Mononuclear cell (primary cell): ENCODE measurements at regions not wholly inside any gene's neighbourhood (a gene's known extent, or its start where the extent isn't known, plus 50 kb on each side); places are given as distances from the start of the nearest gene placed in this dataset.

ENCODE experiments used
- H3K27me3 ChIP-seq: 2 replicates; pipeline ENCODE4 v1.6.0; 2011; ENCODE audit warnings: low read length, control low read depth; ENCODE audit not compliant: insufficient read depth
- H3K4me1 ChIP-seq: 2 replicates; pipeline ENCODE4 v1.5.1; 2011; ENCODE audit warnings: mild to moderate bottlenecking, low read length, control low read depth; ENCODE audit not compliant: insufficient read depth
- H3K4me3 ChIP-seq: 2 replicates; pipeline ENCODE4 v1.5.1; 2011; ENCODE audit warnings: mild to moderate bottlenecking, low read length, moderate library complexity
- H3K9me3 ChIP-seq: 2 replicates; pipeline ENCODE4 v1.5.1; 2011; ENCODE audit warnings: low read depth, mild to moderate bottlenecking, control low read depth, low read length

- Histone ChIP-seq H3K4me1 (no peaks in the 10 kb centered on the region), H3K9me3 (no peaks in the 10 kb centered on the region), H3K4me3 (no peak overlapping the region), H3K27me3 (no peaks in the 10 kb centered on the region)
These were observed 922.8 kb downstream of the QKI start for GRCh38 chr6:164337024-164337924.

- H3K4me1 ChIP-seq: no peaks in the 10 kb centered on the region
- H3K4me3 ChIP-seq: no peak overlapping the region
- H3K27me3 ChIP-seq: no peaks in the 10 kb centered on the region
- no peaks in the 10 kb centered on the region for H3K9me3 ChIP-seq
These were observed 921.9 kb downstream of the QKI start for GRCh38 chr6:164336455-164336854.

- Histone ChIP-seq H3K4me1 (no peaks in the 10 kb centered on the region), H3K27me3 (no peaks in the 10 kb centered on the region), H3K4me3 (no peak overlapping the region), H3K9me3 (no peaks in the 10 kb centered on the region)
These were observed 916.5 kb downstream of the QKI start for GRCh38 chr6:164331026-164331425.

GRCh38 chr6:164325168-164325567 lies 910.6 kb downstream of the QKI start:
- Histone ChIP-seq H3K4me3 (no peak overlapping the region), H3K27me3 (no peaks in the 10 kb centered on the region), H3K4me1 (no peaks in the 10 kb centered on the region), H3K9me3 (no peaks in the 10 kb centered on the region)

- no peaks in the 10 kb centered on the region for H3K9me3 ChIP-seq
- no peaks in the 10 kb centered on the region for H3K4me1 ChIP-seq
- no peaks in the 10 kb centered on the region for H3K27me3 ChIP-seq
- H3K4me3 ChIP-seq: no peak overlapping the region
These were observed 908.0 kb downstream of the QKI start for GRCh38 chr6:164322533-164322932.

GRCh38 chr6:164321297-164321696 lies 906.8 kb downstream of the QKI start:
- H3K4me1 ChIP-seq: no peaks in the 10 kb centered on the region
- H3K27me3 ChIP-seq: no peaks in the 10 kb centered on the region
- no peak overlapping the region for H3K4me3 ChIP-seq
- no peaks in the 10 kb centered on the region for H3K9me3 ChIP-seq

- Histone ChIP-seq H3K9me3 (peaks cover 1% of the 10 kb centered on the region), H3K4me1 (no peaks in the 10 kb centered on the region), H3K27me3 (no peaks in the 10 kb centered on the region), H3K4me3 (no peak overlapping the region)
These were observed 900.9 kb downstream of the QKI start for GRCh38 chr6:164315376-164315775.

GRCh38 chr6:164308339-164308738 lies 893.8 kb downstream of the QKI start:
- no peaks in the 10 kb centered on the region for H3K27me3 ChIP-seq
- no peak overlapping the region for H3K4me3 ChIP-seq
- H3K4me1 ChIP-seq: no peaks in the 10 kb centered on the region
- H3K9me3 ChIP-seq: peaks cover 16% of the 10 kb centered on the region

GRCh38 chr6:164303102-164303964 lies 888.8 kb downstream of the QKI start:
- no peaks in the 10 kb centered on the region for H3K27me3 ChIP-seq
- no peaks in the 10 kb centered on the region for H3K9me3 ChIP-seq
- no peaks in the 10 kb centered on the region for H3K4me1 ChIP-seq
- no peak overlapping the region for H3K4me3 ChIP-seq

GRCh38 chr6:164296411-164296810 lies 881.9 kb downstream of the QKI start:
- Histone ChIP-seq H3K27me3 (no peaks in the 10 kb centered on the region), H3K4me3 (no peak overlapping the region), H3K9me3 (no peaks in the 10 kb centered on the region), H3K4me1 (no peaks in the 10 kb centered on the region)

- H3K4me3 ChIP-seq: no peak overlapping the region
- no peaks in the 10 kb centered on the region for H3K9me3 ChIP-seq
- no peaks in the 10 kb centered on the region for H3K4me1 ChIP-seq
- no peaks in the 10 kb centered on the region for H3K27me3 ChIP-seq
These were observed 879.7 kb downstream of the QKI start for GRCh38 chr6:164294047-164294784.

- Histone ChIP-seq H3K4me1 (no peaks in the 10 kb centered on the region), H3K4me3 (no peak overlapping the region), H3K9me3 (no peaks in the 10 kb centered on the region), H3K27me3 (no peaks in the 10 kb centered on the region)
These were observed 876.7 kb downstream of the QKI start for GRCh38 chr6:164291224-164291623.

- no peaks in the 10 kb centered on the region for H3K9me3 ChIP-seq
- no peaks in the 10 kb centered on the region for H3K4me1 ChIP-seq
- no peaks in the 10 kb centered on the region for H3K27me3 ChIP-seq
- no peak overlapping the region for H3K4me3 ChIP-seq
These were observed 875.6 kb downstream of the QKI start for GRCh38 chr6:164290101-164290500.

- no peaks in the 10 kb centered on the region for H3K4me1 ChIP-seq
- H3K27me3 ChIP-seq: no peaks in the 10 kb centered on the region
- H3K4me3 ChIP-seq: no peak overlapping the region
- H3K9me3 ChIP-seq: no peaks in the 10 kb centered on the region
These were observed 871.5 kb downstream of the QKI start for GRCh38 chr6:164286011-164286410.

GRCh38 chr6:164283574-164283973 lies 869.1 kb downstream of the QKI start:
- no peaks in the 10 kb centered on the region for H3K27me3 ChIP-seq
- H3K4me3 ChIP-seq: no peak overlapping the region
- H3K4me1 ChIP-seq: no peaks in the 10 kb centered on the region
- H3K9me3 ChIP-seq: no peaks in the 10 kb centered on the region
